HCT116 (cell line): ENCODE measurements at regions not wholly inside any gene's neighbourhood (a gene's known extent, or its start where the extent isn't known, plus 50 kb on each side); places are given as distances from the start of the nearest gene placed in this dataset.

ENCODE experiments used
- ATAC-seq: fragments of 200-7000 bp; cut with Tn5 transposase; 2 replicates; pipeline ENCODE4 v1.9.1; 2020; ENCODE audit warnings: mild to moderate bottlenecking, moderate library complexity
- BruUV-seq: library from RNA; stranded (reverse); fragments of 400-500 nt; replicated peaks from 2 replicates; lab custom pipeline; 2021; lab: Mats Ljungman, UMichigan
- CTCF ChIA-PET: fragments of 300-600 bp; sonication (Branson Sonifier 250); formaldehyde crosslinking; loops from one replicate; lab custom pipeline; 2021; ENCODE audit warnings: antibody characterized with exemption; lab: Charles Lee
- POLR2A ChIA-PET: fragments of 300-600, 350-600 bp; sonication (Branson Sonifier 250); formaldehyde crosslinking; loops from one replicate; lab custom pipeline; 2021; ENCODE audit warnings: antibody characterized with exemption; lab: Charles Lee
- RAD21 ChIA-PET, 2 experiments: fragments of 300-600 bp; sonication (Branson Sonifier 250); formaldehyde crosslinking; loops; one replicate each; lab custom pipeline; 2023; ENCODE audit warnings: low total read pairs in 2 of 2; ENCODE audit not compliant: uncharacterized antibody in 2 of 2, unreplicated experiment in 2 of 2, low non-redundant PET in 1 of 2; lab: Charles Lee
- DNase-seq: peaks from one replicate; pipeline ENCODE4 v3.0.0-alpha.2; 2010; ENCODE audit warnings: low read depth, low spot score
- H2AFZ ChIP-seq: fragments of 200-600 bp; shearing (Covaris generic), sonication (generic); 2 replicates; pipeline ENCODE4 v1.6.1; 2017; ENCODE audit warnings: low read depth, mixed run types, mixed read lengths, antibody characterized with exemption, low read length; ENCODE audit not compliant: poor library complexity, severe bottlenecking
- H3K27ac ChIP-seq: 2 replicates; pipeline ENCODE4 v1.5.1; 2012; ENCODE audit warnings: low read depth, low read length
- H3K27me3 ChIP-seq: fragments of 200-600 bp; sonication (generic); 2 replicates; pipeline ENCODE4 v1.6.1; 2016; ENCODE audit warnings: mixed run types, low read length, mixed read lengths; ENCODE audit not compliant: insufficient read depth
- H3K36me3 ChIP-seq, 2 experiments: fragments of 200-500 bp in 1 of 2; fragments of 200-600 bp in 1 of 2; sonication (Bioruptor generic) in 1 of 2; sonication (generic) in 1 of 2; 2 replicates each; pipeline versions ENCODE4 v1.5.1 to v1.6.1; 2014 to 2016; ENCODE audit warnings: low read length in 2 of 2, inconsistent platforms in 1 of 2, mixed read lengths in 1 of 2, mixed run types in 1 of 2; ENCODE audit not compliant: insufficient read depth in 2 of 2, control insufficient read depth in 1 of 2
- H3K4me1 ChIP-seq, 2 experiments: fragments of 200-600 bp in 1 of 2; sonication (generic) in 1 of 2; 2 replicates each; pipeline versions ENCODE4 v1.5.1 to v1.6.1; 2012 to 2017; ENCODE audit warnings: low read length in 2 of 2, inconsistent platforms in 1 of 2, mild to moderate bottlenecking in 1 of 2, mixed read lengths in 1 of 2, mixed run types in 1 of 2, moderate library complexity in 1 of 2; ENCODE audit not compliant: insufficient read depth in 2 of 2, control insufficient read depth in 1 of 2
- H3K4me2 ChIP-seq: fragments of 200-600 bp; sonication (generic); 2 replicates; pipeline ENCODE4 v1.6.1; 2017; ENCODE audit warnings: mixed run types, low read length, mixed read lengths
- H3K4me3 ChIP-seq, 2 experiments: fragments of 200-600 bp in 1 of 2; sonication (generic) in 1 of 2; replicated peaks in 1 of 2; 2 replicates each; pipeline ENCODE4 v1.5.1; 2011 to 2016; ENCODE audit warnings: low read length in 2 of 2, control low read depth in 1 of 2, low read depth in 1 of 2, mild to moderate bottlenecking in 1 of 2, mixed read lengths in 1 of 2, mixed run types in 1 of 2
- H3K79me2 ChIP-seq: fragments of 200-600 bp; sonication (generic); 2 replicates; pipeline ENCODE4 v1.6.1; 2017; ENCODE audit warnings: mild to moderate bottlenecking, mixed run types, low read length, moderate library complexity, mixed read lengths; ENCODE audit not compliant: insufficient read depth
- H3K9ac ChIP-seq: fragments of 200-600 bp; sonication (generic); 2 replicates; pipeline ENCODE4 v1.6.1; 2016; ENCODE audit warnings: low read length, mixed read lengths
- H3K9me2 ChIP-seq: fragments of 200-600 bp; sonication (generic), shearing (Covaris generic); 2 replicates; pipeline ENCODE4 v1.6.1; 2017; ENCODE audit warnings: mixed run types, mild to moderate bottlenecking, moderate library complexity; ENCODE audit not compliant: insufficient read depth
- H3K9me3 ChIP-seq, 2 experiments: fragments of 200-500 bp in 1 of 2; fragments of 200-600 bp in 1 of 2; sonication (Bioruptor generic) in 1 of 2; sonication (generic) in 1 of 2; 2 replicates each; pipeline ENCODE4 v1.6.1; 2014 to 2017; ENCODE audit warnings: low read length in 2 of 2, mixed read lengths in 2 of 2, inconsistent platforms in 1 of 2, low read depth in 1 of 2, mild to moderate bottlenecking in 1 of 2, mixed run types in 1 of 2, moderate library complexity in 1 of 2; ENCODE audit not compliant: control insufficient read depth in 1 of 2, insufficient read depth in 1 of 2
- H4K20me1 ChIP-seq: fragments of 200-600 bp; sonication (generic), shearing (Covaris generic); 2 replicates; pipeline ENCODE4 v1.6.1; 2017; ENCODE audit warnings: mixed run types, mild to moderate bottlenecking, moderate library complexity; ENCODE audit not compliant: insufficient read depth
- CBX3 ChIP-seq: IDR thresholded peaks from 2 replicates; pipeline ENCODE4 v1.6.1; 2012; ENCODE audit warnings: low read depth
- ELF1 ChIP-seq: IDR thresholded peaks from 2 replicates; pipeline ENCODE4 v1.6.1; 2012; ENCODE audit warnings: low read depth, borderline replicate concordance
- EZH2 ChIP-seq: fragments of 200-600 bp; sonication (generic); IDR thresholded peaks from 2 replicates; pipeline ENCODE4 v1.6.1; 2017; ENCODE audit warnings: antibody characterized with exemption, mixed run types
- EZH2phosphoT487 ChIP-seq: fragments of 200-600 bp; IDR thresholded peaks from 2 replicates; pipeline ENCODE4 v1.6.1; 2018; ENCODE audit warnings: antibody characterized with exemption, borderline replicate concordance
- FOSL1 ChIP-seq: IDR thresholded peaks from 2 replicates; pipeline ENCODE4 v1.6.1; 2012; ENCODE audit warnings: low read depth
- JUND ChIP-seq: IDR thresholded peaks from 2 replicates; pipeline ENCODE4 v1.6.1; 2012
- POLR2A ChIP-seq: IDR thresholded peaks from 2 replicates; pipeline ENCODE4 v1.7.0; 2011; ENCODE audit warnings: borderline replicate concordance; ENCODE audit not compliant: insufficient read depth, insufficient read length; ENCODE audit errors: extremely low read depth
- POLR2AphosphoS5 ChIP-seq: IDR thresholded peaks from 2 replicates; pipeline ENCODE4 v1.6.1; 2011; ENCODE audit warnings: mild to moderate bottlenecking, low read depth, low read length, moderate library complexity
- RAD21 ChIP-seq: IDR thresholded peaks from 2 replicates; pipeline ENCODE4 v1.6.1; 2012; ENCODE audit warnings: low read depth, mild to moderate bottlenecking
- SP1 ChIP-seq: IDR thresholded peaks from 2 replicates; pipeline ENCODE4 v1.6.1; 2012; ENCODE audit warnings: low read depth
- SRF ChIP-seq: IDR thresholded peaks from 2 replicates; pipeline ENCODE4 v1.6.1; 2012; ENCODE audit warnings: low read depth
- TCF7L2 ChIP-seq: IDR thresholded peaks from 2 replicates; pipeline ENCODE4 v1.7.0; 2011; ENCODE audit warnings: borderline replicate concordance, inconsistent platforms; ENCODE audit not compliant: insufficient read depth, insufficient read length; ENCODE audit errors: extremely low read depth
- YY1 ChIP-seq: IDR thresholded peaks from 2 replicates; pipeline ENCODE4 v1.6.1; 2011; ENCODE audit warnings: low read length, low read depth, moderate library complexity, mild to moderate bottlenecking; ENCODE audit not compliant: insufficient replicate concordance; ENCODE audit errors: extremely low read depth
- ZFX ChIP-seq: fragments of 450-650 bp; IDR thresholded peaks from 2 replicates; pipeline ENCODE4 v1.6.1; 2017
- ZNF274 ChIP-seq: fragments of 200-500 bp; sonication (Bioruptor generic); IDR thresholded peaks from 2 replicates; pipeline ENCODE4 v1.6.1; 2014; ENCODE audit warnings: mild to moderate bottlenecking, low read depth, low read length, inconsistent platforms
- intact Hi-C: fragments of 100-400 bp; cut with micrococcal nuclease; formaldehyde crosslinking; loops from 2 replicates; pipeline ENCODE4 v1.10.0; 2022
- TF ChIP-seq, protein P1 (sequence below): IDR thresholded peaks from 2 replicates; pipeline ENCODE4 v1.6.1; 2012
- TF ChIP-seq, protein P2 (sequence below), 3 experiments: fragments of 200-600 bp in 1 of 3; sonication (generic) in 1 of 3; IDR thresholded peaks in 2 of 3; conservative IDR thresholded peaks in 1 of 3; 2 replicates each; pipeline ENCODE4 v1.5.1; 2012 to 2017; ENCODE audit warnings: low read depth in 2 of 3, low read length in 2 of 3, antibody characterized with exemption in 1 of 3, borderline replicate concordance in 1 of 3, control low read depth in 1 of 3, mild to moderate bottlenecking in 1 of 3, mixed read lengths in 1 of 3, mixed run types in 1 of 3, moderate library complexity in 1 of 3; ENCODE audit not compliant: insufficient read depth in 1 of 3
- TF ChIP-seq, protein P3 (sequence below): IDR thresholded peaks from 2 replicates; pipeline ENCODE4 v1.6.1; 2012
- TF ChIP-seq, protein P4 (sequence below): IDR thresholded peaks from 2 replicates; pipeline ENCODE4 v1.6.1; 2011; ENCODE audit warnings: mild to moderate bottlenecking, low read length, moderate library complexity; ENCODE audit not compliant: insufficient replicate concordance; ENCODE audit errors: extremely low read depth

DNA sequence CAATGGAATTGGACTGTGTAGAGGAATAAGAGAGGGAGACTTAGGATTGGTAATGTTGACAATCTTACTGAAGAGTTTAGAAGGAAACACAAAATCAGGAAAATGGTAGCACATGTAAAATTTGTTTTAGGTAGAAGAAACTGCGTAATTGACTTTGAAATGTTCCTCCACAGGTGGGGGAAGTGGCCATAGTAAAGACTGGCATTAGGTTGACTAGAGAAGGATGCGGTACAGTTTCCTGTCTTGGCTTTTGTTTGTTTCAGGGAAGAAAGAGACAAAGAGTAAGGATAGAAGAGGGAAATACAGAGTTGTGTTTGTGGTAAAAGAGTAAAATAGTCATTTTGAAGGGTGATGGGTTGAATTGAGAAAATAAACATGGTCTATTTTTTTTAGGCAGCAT is 253.6 kb upstream of the ZNF717 start:
- Histone ChIP-seq H3K36me3 (no peaks in the 10 kb centered on the region), H3K4me3 (no peak overlapping the region)
- no peak for DNase-seq
- CTCF ChIA-PET = no interaction called here
- TF ChIP-seq JUND (no peak), ZFX (no peak), FOSL1 (no peak), RAD21 (no peak), SP1 (no peak), YY1 (no peak), TCF7L2 (no peak), EZH2phosphoT487 (no peak), ZNF274 (no peak), ELF1 (no peak), EZH2 (no peak), POLR2A (no peak), POLR2AphosphoS5 (no peak), SRF (no peak), CBX3 (no peak)
- TF ChIP-seq, protein P1, sequence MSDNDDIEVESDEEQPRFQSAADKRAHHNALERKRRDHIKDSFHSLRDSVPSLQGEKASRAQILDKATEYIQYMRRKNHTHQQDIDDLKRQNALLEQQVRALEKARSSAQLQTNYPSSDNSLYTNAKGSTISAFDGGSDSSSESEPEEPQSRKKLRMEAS = no peak
- TF ChIP-seq, protein P2, sequence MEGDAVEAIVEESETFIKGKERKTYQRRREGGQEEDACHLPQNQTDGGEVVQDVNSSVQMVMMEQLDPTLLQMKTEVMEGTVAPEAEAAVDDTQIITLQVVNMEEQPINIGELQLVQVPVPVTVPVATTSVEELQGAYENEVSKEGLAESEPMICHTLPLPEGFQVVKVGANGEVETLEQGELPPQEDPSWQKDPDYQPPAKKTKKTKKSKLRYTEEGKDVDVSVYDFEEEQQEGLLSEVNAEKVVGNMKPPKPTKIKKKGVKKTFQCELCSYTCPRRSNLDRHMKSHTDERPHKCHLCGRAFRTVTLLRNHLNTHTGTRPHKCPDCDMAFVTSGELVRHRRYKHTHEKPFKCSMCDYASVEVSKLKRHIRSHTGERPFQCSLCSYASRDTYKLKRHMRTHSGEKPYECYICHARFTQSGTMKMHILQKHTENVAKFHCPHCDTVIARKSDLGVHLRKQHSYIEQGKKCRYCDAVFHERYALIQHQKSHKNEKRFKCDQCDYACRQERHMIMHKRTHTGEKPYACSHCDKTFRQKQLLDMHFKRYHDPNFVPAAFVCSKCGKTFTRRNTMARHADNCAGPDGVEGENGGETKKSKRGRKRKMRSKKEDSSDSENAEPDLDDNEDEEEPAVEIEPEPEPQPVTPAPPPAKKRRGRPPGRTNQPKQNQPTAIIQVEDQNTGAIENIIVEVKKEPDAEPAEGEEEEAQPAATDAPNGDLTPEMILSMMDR (IDR thresholded peaks at IDR 0.05 in 2 of 3, conservative IDR thresholded peaks at IDR 0.05 in 1 of 3; ENCODE audit: borderline replicate concordance in 1 of 3, insufficient read depth in 1 of 3, low read depth in 2 of 3, low read length in 2 of 3) = no peak
- TF ChIP-seq, protein P3, sequence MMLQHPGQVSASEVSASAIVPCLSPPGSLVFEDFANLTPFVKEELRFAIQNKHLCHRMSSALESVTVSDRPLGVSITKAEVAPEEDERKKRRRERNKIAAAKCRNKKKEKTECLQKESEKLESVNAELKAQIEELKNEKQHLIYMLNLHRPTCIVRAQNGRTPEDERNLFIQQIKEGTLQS = no peak
- TF ChIP-seq, protein P4, sequence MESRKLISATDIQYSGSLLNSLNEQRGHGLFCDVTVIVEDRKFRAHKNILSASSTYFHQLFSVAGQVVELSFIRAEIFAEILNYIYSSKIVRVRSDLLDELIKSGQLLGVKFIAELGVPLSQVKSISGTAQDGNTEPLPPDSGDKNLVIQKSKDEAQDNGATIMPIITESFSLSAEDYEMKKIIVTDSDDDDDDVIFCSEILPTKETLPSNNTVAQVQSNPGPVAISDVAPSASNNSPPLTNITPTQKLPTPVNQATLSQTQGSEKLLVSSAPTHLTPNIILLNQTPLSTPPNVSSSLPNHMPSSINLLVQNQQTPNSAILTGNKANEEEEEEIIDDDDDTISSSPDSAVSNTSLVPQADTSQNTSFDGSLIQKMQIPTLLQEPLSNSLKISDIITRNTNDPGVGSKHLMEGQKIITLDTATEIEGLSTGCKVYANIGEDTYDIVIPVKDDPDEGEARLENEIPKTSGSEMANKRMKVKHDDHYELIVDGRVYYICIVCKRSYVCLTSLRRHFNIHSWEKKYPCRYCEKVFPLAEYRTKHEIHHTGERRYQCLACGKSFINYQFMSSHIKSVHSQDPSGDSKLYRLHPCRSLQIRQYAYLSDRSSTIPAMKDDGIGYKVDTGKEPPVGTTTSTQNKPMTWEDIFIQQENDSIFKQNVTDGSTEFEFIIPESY = no peak
- TF ChIP-seq, all 23 proteins: peak for 0
- H3K79me2 ChIP-seq = no peaks in the 10 kb centered on the region
- H3K9me3 ChIP-seq = peaks cover 13 to 18% of the 10 kb centered on the region in 2 experiments
- no peaks in the 10 kb centered on the region for H3K9me2 ChIP-seq
- H3K27me3 ChIP-seq = no peaks in the 10 kb centered on the region
- intact Hi-C loops = no loop called here
- no peak overlapping the region for H3K9ac ChIP-seq
- POLR2A ChIA-PET = no interaction called here
- no peaks in the 10 kb centered on the region for H4K20me1 ChIP-seq
- no peaks in the 10 kb centered on the region for H3K4me1 ChIP-seq
- RAD21 ChIA-PET = no interaction called here
- H3K4me2 ChIP-seq = no peak overlapping the region
- H2AFZ ChIP-seq = no peak overlapping the region
- no TSS peak for BruUV-seq
- no peak overlapping the region for H3K27ac ChIP-seq
- no peak for ATAC-seq
